Aorta (tissue), 5 donors: ENCODE measurements at regions not wholly inside any gene's neighbourhood (a gene's known extent, or its start where the extent isn't known, plus 50 kb on each side); places are given as distances from the start of the nearest gene placed in this dataset.

Experiments
- ATAC-seq: fragments of 200-7000 bp; cut with Tn5 transposase; one replicate; pipeline ENCODE4 v1.9.1; 2022; ENCODE audit warnings: moderate library complexity; ENCODE audit not compliant: low FRiP score
- DNase-seq, 2 donors: peaks; one replicate each; pipeline ENCODE4 v3.0.0-alpha.2; 2020
- H3K27ac ChIP-seq, 2 donors: one replicate each; pipeline ENCODE4 v1.5.1; 2013; ENCODE audit warnings: low read length in 2 of 2, mild to moderate bottlenecking in 2 of 2, moderate library complexity in 2 of 2, control low read depth in 1 of 2, inconsistent platforms in 1 of 2, low read depth in 1 of 2
- H3K27me3 ChIP-seq, 2 donors: one replicate each; pipeline ENCODE4 v1.6.1; 2013; ENCODE audit warnings: control low read depth in 1 of 2, low read length in 1 of 2, mild to moderate bottlenecking in 1 of 2, moderate library complexity in 1 of 2; ENCODE audit not compliant: insufficient read depth in 2 of 2, control insufficient read depth in 1 of 2
- H3K36me3 ChIP-seq, 2 donors: one replicate each; pipeline ENCODE4 v1.6.1; 2013; ENCODE audit warnings: control low read depth in 1 of 2, low read length in 1 of 2, mild to moderate bottlenecking in 1 of 2; ENCODE audit not compliant: insufficient read depth in 2 of 2, control insufficient read depth in 1 of 2
- H3K4me1 ChIP-seq, 2 donors: one replicate each; pipeline ENCODE4 v1.6.1; 2013; ENCODE audit warnings: low read length in 2 of 2, control low read depth in 1 of 2, mild to moderate bottlenecking in 1 of 2, moderate library complexity in 1 of 2; ENCODE audit not compliant: insufficient read depth in 2 of 2, control insufficient read depth in 1 of 2
- H3K4me3 ChIP-seq, 2 donors: one replicate each; pipeline ENCODE4 v1.5.1; 2013; ENCODE audit warnings: low read length in 2 of 2, control low read depth in 1 of 2, mild to moderate bottlenecking in 1 of 2
- H3K9me3 ChIP-seq: one replicate; pipeline ENCODE4 v1.6.1; 2013; ENCODE audit warnings: mild to moderate bottlenecking, low read length; ENCODE audit not compliant: control insufficient read depth
- WGBS, 2 donors: extraction: QIAGEN DNeasy Blood & Tissue Kit; methylation state at CpG; one replicate each; pipeline ENCODE4 v1.1.7; 2013; 5-methylcytosine and 5-hydroxymethylcytosine counted together
- intact Hi-C, 2 donors: fragments of 100-400 bp; cut with DNase I; formaldehyde crosslinking; loops; one replicate each; pipeline versions ENCODE4 v1.14.2 to v1.15.0; 2022
- donor health status: healthy with polysubstance abuse.
- donor health status: Bipolar disorder and iron deficiency.
- donor health status: DM: no; HTN: no; CAD: no.
- donor health status: DM: no; HTN: no; CAD: no.
- donor health status: DM: yes; HTN: yes; CAD: no.

DNA sequence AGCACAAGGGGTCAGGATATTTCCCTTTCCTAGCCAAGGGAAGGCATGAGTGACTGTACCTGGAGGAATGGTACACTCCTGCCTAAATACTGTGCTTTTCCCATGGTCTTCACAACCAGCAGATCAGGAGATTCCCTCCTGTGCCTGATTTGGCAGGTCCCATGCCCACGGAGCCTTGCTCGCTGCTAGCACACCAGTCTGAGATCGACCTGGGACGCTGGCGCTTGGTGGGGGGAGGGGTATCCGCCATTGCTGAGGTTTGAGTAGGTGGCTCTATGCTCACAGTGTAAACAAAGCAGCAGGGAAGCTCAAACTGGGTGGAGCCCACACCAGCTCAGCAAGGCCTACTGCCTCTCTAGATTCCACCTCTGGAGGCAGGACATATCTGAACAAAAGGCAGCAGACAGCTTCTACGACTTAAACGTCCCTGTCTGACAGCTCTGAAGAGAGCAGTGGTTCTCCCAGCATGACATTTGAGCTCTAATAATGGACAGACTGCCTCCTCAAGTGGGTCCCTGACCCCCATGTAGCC is 486.0 kb upstream of the CHRM3 start:
- ATAC-seq (no peak), DNase-seq (peak in 1 of 2 donors; percentile 24)
- H3K9me3 ChIP-seq: no peaks in the 10 kb centered on the region
- no peaks in the 10 kb centered on the region for H3K36me3 ChIP-seq
- no peaks in the 10 kb centered on the region for H3K27me3 ChIP-seq
- H3K27ac ChIP-seq: no peak overlapping the region
- 90 to 92% methylated on average over 8 of the region's 8 CpGs for WGBS, 2 donors
- H3K4me1 ChIP-seq: no peaks in the 10 kb centered on the region
- no peak overlapping the region for H3K4me3 ChIP-seq
- intact Hi-C loops: no loop called here

DNA sequence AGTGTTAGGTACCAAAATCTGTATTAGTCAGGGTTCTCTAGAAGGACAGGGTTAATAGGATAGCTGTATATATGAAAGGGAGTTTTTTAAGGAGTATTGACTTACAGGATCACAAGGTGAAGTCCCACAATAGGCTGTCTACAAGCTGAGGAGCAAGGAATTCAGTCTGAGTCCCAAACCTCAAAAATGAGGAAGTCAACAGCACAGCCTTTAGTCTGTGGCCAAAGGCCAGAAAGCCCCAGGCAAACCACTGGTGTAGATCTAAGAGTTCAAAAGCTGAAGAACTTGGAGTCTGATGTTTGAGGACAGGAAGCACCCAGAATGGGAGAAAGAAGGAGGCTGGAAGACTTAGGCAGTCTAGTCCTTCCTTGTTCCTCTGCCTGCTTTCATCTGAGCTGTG is 487.5 kb upstream of the CHRM3 start:
- ATAC-seq: no peak
- intact Hi-C loops: no loop called here
- no peaks in the 10 kb centered on the region for H3K9me3 ChIP-seq
- no peak overlapping the region for H3K4me3 ChIP-seq
- no peak overlapping the region for H3K27ac ChIP-seq
- no peaks in the 10 kb centered on the region for H3K27me3 ChIP-seq
- H3K36me3 ChIP-seq: no peaks in the 10 kb centered on the region
- DNase-seq: no peak
- no peaks in the 10 kb centered on the region for H3K4me1 ChIP-seq

DNA sequence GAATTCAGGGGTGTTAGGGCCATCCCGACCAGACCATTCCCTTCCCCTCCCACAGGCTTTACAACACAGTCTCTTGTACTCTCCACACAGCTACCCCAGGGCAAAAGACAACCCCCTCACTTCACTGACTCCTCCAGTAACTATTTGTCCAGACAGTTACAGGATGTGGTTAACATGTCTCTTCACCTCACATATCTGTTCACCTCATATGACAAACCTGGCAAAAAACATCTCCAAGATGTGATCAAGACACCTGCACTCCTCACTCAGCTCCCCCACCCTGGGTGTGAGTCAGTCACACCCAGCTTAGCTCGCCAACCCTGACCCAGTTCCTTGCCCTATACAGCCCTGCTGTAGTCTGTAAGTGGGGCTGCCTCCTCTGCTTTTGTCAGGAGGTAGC is 490.5 kb upstream of the CHRM3 start:
- intact Hi-C loops: no loop called here
- WGBS, 2 donors: 76 to 79% methylated on average over 2 of the region's 2 CpGs

GRCh38 chr1:238892612-238893011 is 493.8 kb upstream of the CHRM3 start:
- no peak for ATAC-seq

More for the DNA sequence above, 490.5 kb upstream of the CHRM3 start:
- DNase-seq: no peak
- Histone ChIP-seq H3K4me3 (no peak overlapping the region), H3K9me3 (no peaks in the 10 kb centered on the region), H3K36me3 (no peaks in the 10 kb centered on the region), H3K4me1 (no peaks in the 10 kb centered on the region), H3K27ac (no peak overlapping the region), H3K27me3 (no peaks in the 10 kb centered on the region)
- no peak for ATAC-seq

GRCh38 chr1:238861342-238862066 is 524.9 kb upstream of the CHRM3 start:
- no peak for ATAC-seq
- WGBS, 2 donors: 76 to 80% methylated on average over 8 of the region's 8 CpGs
- Histone ChIP-seq H3K4me1 (no peaks in the 10 kb centered on the region), H3K27me3 (no peaks in the 10 kb centered on the region), H3K9me3 (peaks cover 2% of the 10 kb centered on the region), H3K27ac (no peak overlapping the region), H3K36me3 (no peaks in the 10 kb centered on the region), H3K4me3 (no peak overlapping the region)
- no peak for DNase-seq
- intact Hi-C loops: no loop called here

More at GRCh38 chr1:238892612-238893011, 493.8 kb upstream of the CHRM3 start:
- intact Hi-C loops: no loop called here
- Histone ChIP-seq H3K4me1 (no peaks in the 10 kb centered on the region), H3K9me3 (no peaks in the 10 kb centered on the region), H3K27me3 (no peaks in the 10 kb centered on the region), H3K36me3 (no peaks in the 10 kb centered on the region), H3K4me3 (no peak overlapping the region), H3K27ac (no peak overlapping the region)
- 28 to 37% methylated on average over 4 of the region's 4 CpGs for WGBS, 2 donors
- no peak for DNase-seq

DNA sequence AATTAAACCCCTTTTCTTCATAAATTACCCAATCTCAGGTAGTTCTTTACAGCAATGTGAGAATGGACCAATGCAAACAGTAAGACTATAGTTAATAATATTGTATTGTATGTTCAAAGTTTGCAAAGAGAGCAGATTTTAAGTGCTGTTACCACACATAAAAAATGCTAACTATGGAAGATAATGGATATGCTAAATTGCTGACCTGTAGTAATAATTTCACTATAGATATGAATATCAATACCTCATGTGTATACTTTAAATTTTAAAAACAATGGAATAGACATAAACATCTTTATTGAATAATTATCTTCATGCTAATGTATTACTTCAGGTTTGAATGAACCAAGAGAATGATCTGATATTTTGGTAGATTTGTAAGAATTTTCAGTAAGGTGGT is 552.4 kb upstream of the CHRM3 start:
- ATAC-seq (no peak), DNase-seq (no peak)
- intact Hi-C loops: no loop called here
- Histone ChIP-seq H3K9me3 (peaks cover 5% of the 10 kb centered on the region), H3K27ac (no peak overlapping the region), H3K4me1 (no peaks in the 10 kb centered on the region), H3K27me3 (no peaks in the 10 kb centered on the region), H3K36me3 (no peaks in the 10 kb centered on the region), H3K4me3 (no peak overlapping the region)

DNA sequence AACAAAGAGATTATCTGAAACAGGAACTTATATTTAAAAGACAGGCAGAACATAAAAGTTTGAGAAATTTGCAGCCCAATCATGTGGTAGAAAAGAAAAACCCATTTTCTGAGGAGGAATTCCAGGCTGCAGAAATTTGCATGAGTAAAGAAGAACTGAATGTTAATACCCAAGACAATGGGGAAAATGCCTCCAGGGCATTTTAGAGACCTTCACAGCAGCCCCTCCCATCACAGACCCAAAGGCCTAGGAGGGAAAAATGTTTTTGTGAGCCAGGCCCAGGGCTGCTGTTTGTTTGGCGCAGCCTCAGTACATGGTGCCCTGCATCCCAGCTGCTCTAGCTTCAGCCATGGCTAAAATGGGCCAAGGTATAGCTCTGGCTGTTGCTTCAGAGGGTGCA is 554.3 kb upstream of the CHRM3 start:
- no peaks in the 10 kb centered on the region for H3K4me1 ChIP-seq
- H3K27me3 ChIP-seq: no peaks in the 10 kb centered on the region
- H3K36me3 ChIP-seq: no peaks in the 10 kb centered on the region
- no peak overlapping the region for H3K4me3 ChIP-seq
- DNase-seq (no peak), ATAC-seq (no peak)
- H3K27ac ChIP-seq: no peak overlapping the region
- H3K9me3 ChIP-seq: peaks cover 5% of the 10 kb centered on the region
- intact Hi-C loops: no loop called here
- 96 to 100% methylated on average over 1 of the region's 1 CpG for WGBS, 2 donors

- ATAC-seq (no peak), DNase-seq (no peak)
- 66 to 80% methylated on average over 3 of the region's 3 CpGs for WGBS, 2 donors
Measured at GRCh38 chr1:238830036-238830611, 556.2 kb upstream of the CHRM3 start.

DNA sequence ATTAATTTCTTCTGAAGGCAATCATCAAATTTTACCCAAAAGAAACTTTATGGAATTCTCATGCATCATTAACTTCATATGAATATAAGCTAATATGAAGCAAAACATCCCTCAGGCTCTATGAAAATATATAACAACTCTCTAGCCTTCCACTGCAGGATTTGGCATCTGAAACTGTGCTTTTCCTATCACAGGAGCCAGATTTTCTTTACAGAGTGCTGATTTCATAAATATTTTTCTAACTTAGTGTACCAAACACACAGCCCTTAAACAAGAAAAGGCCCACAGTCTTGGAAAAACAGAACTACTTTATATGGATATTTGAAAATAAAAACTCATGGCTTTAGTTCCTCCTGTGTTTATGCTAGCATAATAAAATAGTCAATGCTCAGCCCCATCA is 559.5 kb upstream of the CHRM3 start:
- Histone ChIP-seq H3K27ac (no peak overlapping the region), H3K9me3 (peaks cover 5% of the 10 kb centered on the region), H3K4me1 (no peaks in the 10 kb centered on the region), H3K27me3 (no peaks in the 10 kb centered on the region), H3K36me3 (no peaks in the 10 kb centered on the region), H3K4me3 (no peak overlapping the region)
- intact Hi-C loops: no loop called here
- DNase-seq (no peak), ATAC-seq (no peak)

More at GRCh38 chr1:238830036-238830611, 556.2 kb upstream of the CHRM3 start:
- intact Hi-C loops: no loop called here
- no peak overlapping the region for H3K4me3 ChIP-seq
- no peaks in the 10 kb centered on the region for H3K36me3 ChIP-seq
- H3K27ac ChIP-seq: no peak overlapping the region
- H3K27me3 ChIP-seq: no peaks in the 10 kb centered on the region
- no peaks in the 10 kb centered on the region for H3K4me1 ChIP-seq
- peaks cover 5% of the 10 kb centered on the region for H3K9me3 ChIP-seq
